Astrocyte of the spinal cord (primary cell): ENCODE measurements at regions not wholly inside any gene's neighbourhood (a gene's known extent, or its start where the extent isn't known, plus 50 kb on each side); places are given as distances from the start of the nearest gene placed in this dataset.

Experiments
- DNase-seq: peaks from one replicate; pipeline ENCODE4 v3.0.0; 2011; ENCODE audit warnings: low read depth, low spot score
- H3K4me3 ChIP-seq: 2 replicates; pipeline ENCODE4 v1.5.1; 2011; ENCODE audit warnings: low read depth, mild to moderate bottlenecking, low read length, moderate library complexity
- in situ Hi-C: cut with HindIII; loops from 2 replicates; pipeline ENCODE4 v1.10.0; 2017; ENCODE audit warnings: low sequenced_read_pairs
- TF ChIP-seq, protein P1 (sequence below): IDR thresholded peaks from 2 replicates; pipeline ENCODE4 v1.5.1; 2012; ENCODE audit warnings: low read depth, mild to moderate bottlenecking, low read length, inconsistent platforms

DNA sequence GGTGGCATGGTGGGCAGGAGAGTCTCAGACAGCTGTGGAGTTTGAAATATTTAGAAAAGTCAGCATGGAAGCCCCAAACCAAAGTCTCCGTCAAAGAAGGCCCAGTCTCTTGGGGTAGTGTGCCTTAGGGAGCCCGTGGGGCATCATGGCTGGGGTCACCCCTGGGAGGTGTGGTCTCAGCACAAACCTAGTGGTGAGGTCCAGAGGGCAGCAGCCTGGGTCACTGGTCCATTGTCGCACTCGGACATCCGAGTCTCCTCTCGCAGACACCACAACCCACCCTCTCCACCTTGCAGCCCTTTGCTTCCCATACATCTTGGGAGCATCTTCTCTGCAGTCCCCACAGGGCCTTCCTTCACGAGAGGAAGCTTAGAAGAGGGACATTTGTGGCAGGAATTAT is 588.0 kb upstream of the TMEM132C start:
- no peak overlapping the region for H3K4me3 ChIP-seq
- no peak for DNase-seq
- TF ChIP-seq, protein P1, sequence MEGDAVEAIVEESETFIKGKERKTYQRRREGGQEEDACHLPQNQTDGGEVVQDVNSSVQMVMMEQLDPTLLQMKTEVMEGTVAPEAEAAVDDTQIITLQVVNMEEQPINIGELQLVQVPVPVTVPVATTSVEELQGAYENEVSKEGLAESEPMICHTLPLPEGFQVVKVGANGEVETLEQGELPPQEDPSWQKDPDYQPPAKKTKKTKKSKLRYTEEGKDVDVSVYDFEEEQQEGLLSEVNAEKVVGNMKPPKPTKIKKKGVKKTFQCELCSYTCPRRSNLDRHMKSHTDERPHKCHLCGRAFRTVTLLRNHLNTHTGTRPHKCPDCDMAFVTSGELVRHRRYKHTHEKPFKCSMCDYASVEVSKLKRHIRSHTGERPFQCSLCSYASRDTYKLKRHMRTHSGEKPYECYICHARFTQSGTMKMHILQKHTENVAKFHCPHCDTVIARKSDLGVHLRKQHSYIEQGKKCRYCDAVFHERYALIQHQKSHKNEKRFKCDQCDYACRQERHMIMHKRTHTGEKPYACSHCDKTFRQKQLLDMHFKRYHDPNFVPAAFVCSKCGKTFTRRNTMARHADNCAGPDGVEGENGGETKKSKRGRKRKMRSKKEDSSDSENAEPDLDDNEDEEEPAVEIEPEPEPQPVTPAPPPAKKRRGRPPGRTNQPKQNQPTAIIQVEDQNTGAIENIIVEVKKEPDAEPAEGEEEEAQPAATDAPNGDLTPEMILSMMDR, result no peak
- in situ Hi-C loops, result no loop called here

DNA sequence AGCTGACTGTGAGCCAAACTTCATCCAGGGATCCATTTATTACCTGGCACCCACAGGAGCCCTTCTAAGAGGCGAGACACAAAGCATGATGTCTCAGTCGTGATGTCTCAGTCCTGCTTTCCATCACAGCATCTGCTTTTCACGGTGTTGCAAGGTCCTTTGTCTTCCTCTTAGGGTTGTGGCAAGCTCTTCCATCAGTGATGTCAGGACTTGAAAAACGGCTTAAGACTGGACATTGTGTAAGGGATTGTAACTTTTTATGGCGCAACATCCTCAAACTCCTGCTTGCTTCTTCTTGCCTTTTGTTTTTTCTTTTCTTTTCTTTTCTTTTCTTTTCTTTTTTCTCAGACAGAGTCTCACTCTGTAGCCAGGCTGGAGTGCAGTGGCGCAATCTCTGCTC is 586.5 kb upstream of the TMEM132C start:
- no peak for DNase-seq
- TF ChIP-seq, protein P1, result no peak
- in situ Hi-C loops, result no loop called here
- no peak overlapping the region for H3K4me3 ChIP-seq

DNA sequence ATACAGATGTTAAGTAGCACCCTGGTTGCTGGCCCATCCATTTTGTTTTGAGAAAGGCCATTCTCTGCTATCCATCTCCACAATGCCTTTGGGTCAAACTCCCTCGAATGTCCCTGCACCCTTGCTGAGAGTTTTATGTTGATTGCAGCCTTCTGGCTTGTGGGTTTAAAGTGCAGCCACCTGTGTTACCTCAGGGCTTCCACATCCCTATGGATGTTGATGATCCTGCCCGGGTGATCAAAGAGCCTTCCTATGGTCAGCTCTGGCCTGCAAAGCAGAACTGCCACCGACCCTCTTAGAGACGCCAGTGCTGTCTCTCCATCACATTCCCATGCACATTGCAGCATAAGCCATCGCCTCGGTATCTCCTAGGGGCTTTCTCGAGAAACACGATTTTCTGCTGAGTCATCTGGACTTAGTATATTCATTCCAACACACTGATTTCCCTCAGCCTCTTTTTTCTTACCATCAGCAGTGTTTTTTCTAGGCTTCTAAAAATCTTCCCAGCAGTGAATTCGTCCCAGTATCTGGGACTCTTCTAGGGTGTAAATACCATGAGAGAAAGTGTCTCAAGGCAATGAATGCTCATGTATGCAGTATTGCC is 585.7 kb upstream of the TMEM132C start:
- no peak for DNase-seq
- H3K4me3 ChIP-seq, result no peak overlapping the region
- in situ Hi-C loops, result no loop called here
- TF ChIP-seq, protein P1, result no peak

DNA sequence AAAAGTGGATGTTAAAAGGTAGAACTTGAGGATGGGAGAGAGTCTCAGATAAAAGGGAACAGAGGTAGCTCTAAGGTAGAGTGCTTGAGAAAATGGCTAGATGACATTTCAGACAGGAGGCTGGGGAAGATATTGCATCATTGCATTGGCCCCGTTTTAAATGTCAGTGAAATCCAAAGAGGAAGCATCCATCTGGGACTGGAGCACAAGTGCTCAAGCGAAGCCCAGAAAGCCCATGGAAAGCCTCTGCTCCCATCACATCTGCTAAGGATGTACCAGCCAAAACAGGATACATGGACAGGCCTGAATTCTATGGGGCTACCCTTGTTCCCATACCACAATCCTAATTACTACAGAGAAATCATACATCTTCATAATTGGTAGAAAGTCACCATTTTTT is 581.5 kb upstream of the TMEM132C start:
- in situ Hi-C loops, result no loop called here
- DNase-seq, result no peak
- no peak overlapping the region for H3K4me3 ChIP-seq
- TF ChIP-seq, protein P1, result no peak

DNA sequence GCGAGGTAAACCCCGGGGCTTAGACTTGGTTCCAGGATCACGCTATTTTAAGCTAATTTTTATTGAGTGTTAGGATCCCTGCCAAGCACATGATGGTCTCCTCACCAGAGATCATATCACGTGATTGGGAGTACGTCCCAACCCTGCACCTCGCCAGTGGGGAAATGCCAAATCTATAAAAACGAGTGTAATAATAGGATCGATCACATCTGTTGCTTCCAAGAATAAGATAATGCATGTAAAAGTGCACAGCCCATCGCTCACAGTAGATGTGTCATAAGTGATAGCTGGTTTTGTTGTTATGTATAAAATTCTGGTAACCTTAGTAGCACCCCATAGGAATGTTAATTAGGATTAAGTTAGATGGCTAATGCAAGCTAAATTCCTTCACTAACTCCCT is 581.0 kb upstream of the TMEM132C start:
- TF ChIP-seq, protein P1, result no peak
- no peak for DNase-seq
- no peak overlapping the region for H3K4me3 ChIP-seq
- in situ Hi-C loops, result no loop called here

DNA sequence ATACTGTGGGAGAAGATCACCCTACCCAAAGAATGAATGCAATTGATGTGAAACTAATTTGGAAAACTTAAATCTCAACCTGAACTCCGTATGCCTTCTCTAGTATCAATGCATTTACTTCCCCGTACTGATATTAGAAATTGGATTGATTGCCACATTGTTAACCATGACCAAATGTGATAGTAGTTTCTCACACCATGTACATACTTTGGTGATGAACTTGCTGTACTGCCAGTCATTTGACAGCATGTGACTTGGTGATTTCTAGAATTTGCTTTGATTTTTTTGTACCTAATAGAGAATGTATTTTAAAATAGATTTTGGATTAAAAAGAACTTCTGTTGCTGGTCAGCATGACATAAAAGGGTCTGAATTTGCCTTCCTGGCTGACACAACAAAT is 579.8 kb upstream of the TMEM132C start:
- DNase-seq, result no peak
- TF ChIP-seq, protein P1, result no peak
- H3K4me3 ChIP-seq, result no peak overlapping the region
- in situ Hi-C loops, result no loop called here
